SJSA1 (cell line): ENCODE measurements at regions not wholly inside any gene's neighbourhood (a gene's known extent, or its start where the extent isn't known, plus 50 kb on each side); places are given as distances from the start of the nearest gene placed in this dataset.
"Not testable (repeated sequence)": the region's sequence is repeated elsewhere in the genome, so short reads cannot be mapped to it uniquely, and the experiment has no call there.

Source experiments
- DNase-seq, 2 experiments: peaks; one replicate each; pipeline ENCODE4 v3.0.0-alpha.2; 2015 to 2020; ENCODE audit warnings: low spot score in 2 of 2, low read depth in 1 of 2
- H3K27ac ChIP-seq: fragments of 250-450 bp; sonication (Bioruptor Pico); 2 replicates; pipeline ENCODE4 v1.5.1; 2020; ENCODE audit warnings: mild to moderate bottlenecking, moderate library complexity
- H3K27me3 ChIP-seq: fragments of 250-450 bp; sonication (Bioruptor Pico); replicated peaks from 2 replicates; pipeline ENCODE4 v1.5.1; 2020; ENCODE audit warnings: mild to moderate bottlenecking, moderate library complexity
- H3K36me3 ChIP-seq: fragments of 250-450 bp; sonication (Bioruptor Pico); 2 replicates; pipeline ENCODE4 v1.5.1; 2020; ENCODE audit warnings: mild to moderate bottlenecking
- H3K4me1 ChIP-seq: fragments of 250-450 bp; sonication (Bioruptor Pico); replicated peaks from 2 replicates; pipeline ENCODE4 v1.6.1; 2021; ENCODE audit warnings: mild to moderate bottlenecking
- H3K4me3 ChIP-seq: fragments of 250-450 bp; sonication (Bioruptor Pico); 2 replicates; pipeline ENCODE4 v1.5.1; 2020; ENCODE audit warnings: mild to moderate bottlenecking
- H3K9me3 ChIP-seq: fragments of 250-450 bp; sonication (Bioruptor Pico); replicated peaks from 2 replicates; pipeline ENCODE4 v1.5.1; 2020; ENCODE audit warnings: mild to moderate bottlenecking

- Histone ChIP-seq H3K27ac (no peak overlapping the region), H3K4me3 (no peak overlapping the region), H3K9me3 (no peaks in the 10 kb centered on the region), H3K4me1 (no peaks in the 10 kb centered on the region), H3K36me3 (no peaks in the 10 kb centered on the region), H3K27me3 (no peaks in the 10 kb centered on the region)
- no peak for DNase-seq
Measured at GRCh38 chr1:29555043-29555620, 318.8 kb downstream of the PTPRU start.

DNA sequence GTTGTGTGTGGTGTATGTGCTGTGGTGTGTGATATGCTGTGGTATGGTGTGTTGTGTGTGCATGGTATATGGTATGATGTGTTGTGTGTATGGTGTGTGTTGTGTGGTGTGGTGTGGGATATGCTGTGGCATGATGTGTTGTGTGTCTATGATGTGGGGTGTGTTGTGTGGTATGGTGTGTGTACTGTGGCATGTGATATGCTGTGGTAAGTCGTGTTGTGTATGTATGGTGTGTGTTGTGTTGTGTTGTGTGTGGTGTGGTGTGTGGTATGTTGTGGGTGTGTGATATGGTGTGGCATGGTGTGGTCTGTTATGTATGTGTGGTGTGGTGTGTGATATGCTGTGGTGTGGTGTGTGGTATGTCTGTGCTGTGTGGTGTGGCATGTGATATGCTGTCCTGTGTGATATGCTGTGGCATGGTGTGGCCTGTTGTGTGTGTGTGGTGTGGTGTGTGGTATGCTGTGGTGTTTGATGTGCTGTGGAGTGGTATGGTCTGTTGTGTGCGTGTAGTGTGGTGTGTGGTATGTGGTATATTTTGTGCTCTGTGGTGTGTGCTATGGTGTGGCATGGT is 318.0 kb downstream of the PTPRU start:
- H3K27me3 ChIP-seq, result no peaks in the 10 kb centered on the region
- H3K4me3 ChIP-seq, result no peak overlapping the region
- no peak overlapping the region for H3K27ac ChIP-seq
- no peak for DNase-seq
- no peaks in the 10 kb centered on the region for H3K9me3 ChIP-seq
- no peaks in the 10 kb centered on the region for H3K36me3 ChIP-seq
- H3K4me1 ChIP-seq, result no peaks in the 10 kb centered on the region

DNA sequence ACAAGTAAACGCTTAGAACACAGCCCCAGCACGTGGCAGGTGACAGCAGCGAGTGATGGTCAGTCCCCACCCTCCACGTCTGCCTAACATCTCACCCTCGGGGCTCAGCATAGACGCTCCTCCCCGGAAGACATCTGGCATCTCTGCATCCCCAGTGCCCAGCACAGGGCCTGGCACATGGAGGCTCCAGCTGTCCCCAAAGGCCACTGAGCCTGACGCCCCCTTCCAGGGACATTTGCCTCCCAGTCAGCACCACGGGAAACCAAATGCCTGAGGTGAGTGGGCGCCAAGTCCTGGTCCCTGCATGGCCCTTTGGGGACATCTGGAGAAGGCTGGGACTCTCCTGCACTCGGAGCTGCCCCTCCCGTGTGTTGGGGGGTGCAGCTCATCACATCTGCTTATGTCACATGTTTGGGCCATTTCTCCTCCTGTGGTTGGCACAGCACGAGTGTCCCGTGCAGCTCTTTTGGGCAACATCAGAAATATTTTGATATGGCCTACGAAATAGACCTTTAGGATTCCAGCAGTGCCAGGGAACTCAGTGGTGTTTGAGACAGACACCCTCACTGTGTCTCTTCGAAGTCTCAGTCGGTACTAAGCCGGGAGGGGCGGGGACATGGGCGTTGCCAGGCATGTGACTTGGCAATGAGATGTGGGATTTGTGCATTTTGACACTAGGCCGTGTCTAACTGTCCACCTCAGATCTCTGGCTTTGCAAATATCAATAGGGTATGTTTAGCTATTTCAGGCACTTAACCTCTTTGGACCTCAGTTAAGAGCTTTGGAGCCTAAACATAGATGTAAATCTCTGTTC is 315.0 kb downstream of the PTPRU start:
- Histone ChIP-seq H3K4me1 (no peaks in the 10 kb centered on the region), H3K27me3 (no peaks in the 10 kb centered on the region), H3K27ac (no peak overlapping the region), H3K9me3 (no peaks in the 10 kb centered on the region), H3K4me3 (no peak overlapping the region), H3K36me3 (no peaks in the 10 kb centered on the region)
- no peak for DNase-seq

GRCh38 chr1:29550119-29550841 is 314.0 kb downstream of the PTPRU start:
- H3K27ac ChIP-seq, result no peak overlapping the region
- H3K27me3 ChIP-seq, result no peaks in the 10 kb centered on the region
- no peak overlapping the region for H3K4me3 ChIP-seq
- DNase-seq, result no peak
- H3K36me3 ChIP-seq, result no peaks in the 10 kb centered on the region
- no peaks in the 10 kb centered on the region for H3K4me1 ChIP-seq
- H3K9me3 ChIP-seq, result no peaks in the 10 kb centered on the region

GRCh38 chr1:29549728-29550118 is 313.4 kb downstream of the PTPRU start:
- not testable (repeated sequence) for H3K27ac ChIP-seq, DNase-seq, H3K9me3 ChIP-seq, H3K4me3 ChIP-seq, H3K27me3 ChIP-seq, H3K4me1 ChIP-seq, H3K36me3 ChIP-seq

DNA sequence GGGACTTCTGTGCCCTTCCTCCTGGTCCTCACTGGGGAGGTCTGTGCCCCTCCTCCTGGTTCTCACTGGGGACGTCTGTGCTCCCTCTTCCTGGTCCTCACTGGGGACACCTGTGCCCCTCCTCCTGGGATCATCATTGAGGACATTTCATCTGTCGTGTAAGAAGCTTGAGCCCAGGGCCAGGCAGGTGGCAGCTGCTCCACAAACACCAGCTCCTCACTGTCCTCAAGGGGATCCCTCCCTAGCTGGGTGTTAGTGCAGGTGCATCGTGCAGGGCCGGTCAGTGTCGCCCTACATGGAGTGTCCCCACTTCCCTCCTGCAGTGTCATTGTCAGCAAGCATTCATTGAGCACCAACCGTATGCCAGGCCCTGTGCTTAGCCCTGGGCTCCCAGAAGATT is 312.7 kb downstream of the PTPRU start:
- H3K36me3 ChIP-seq, result no peaks in the 10 kb centered on the region
- no peak for DNase-seq
- H3K4me1 ChIP-seq, result no peaks in the 10 kb centered on the region
- no peaks in the 10 kb centered on the region for H3K9me3 ChIP-seq
- H3K4me3 ChIP-seq, result no peak overlapping the region
- no peak overlapping the region for H3K27ac ChIP-seq
- no peaks in the 10 kb centered on the region for H3K27me3 ChIP-seq

DNA sequence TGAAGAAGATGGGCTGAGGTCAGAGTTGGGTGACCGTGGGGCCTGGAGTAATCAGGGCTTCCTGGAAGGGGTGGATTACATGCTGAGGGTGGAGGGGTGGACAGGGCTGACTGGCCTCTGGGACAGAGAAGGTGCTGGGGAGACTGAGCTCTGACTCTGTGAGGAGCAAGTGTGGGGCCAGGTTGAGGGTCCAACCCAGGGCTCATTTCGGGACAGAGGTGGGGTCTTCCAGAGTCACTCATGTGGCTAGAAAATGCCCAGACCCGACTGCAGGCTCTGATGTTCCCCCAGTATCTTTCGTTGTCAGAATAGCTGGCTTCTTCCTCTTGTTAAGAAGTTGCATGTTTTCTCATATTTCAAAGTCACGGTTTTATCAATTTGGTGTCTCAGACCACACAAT is 311.8 kb downstream of the PTPRU start:
- no peaks in the 10 kb centered on the region for H3K36me3 ChIP-seq
- no peak for DNase-seq
- H3K4me1 ChIP-seq, result no peaks in the 10 kb centered on the region
- H3K27me3 ChIP-seq, result no peaks in the 10 kb centered on the region
- no peak overlapping the region for H3K27ac ChIP-seq
- no peak overlapping the region for H3K4me3 ChIP-seq
- H3K9me3 ChIP-seq, result no peaks in the 10 kb centered on the region

- no peak for DNase-seq
- H3K4me3 ChIP-seq, result no peak overlapping the region
- H3K4me1 ChIP-seq, result no peaks in the 10 kb centered on the region
- no peaks in the 10 kb centered on the region for H3K9me3 ChIP-seq
- H3K36me3 ChIP-seq, result no peaks in the 10 kb centered on the region
- H3K27me3 ChIP-seq, result no peaks in the 10 kb centered on the region
- no peak overlapping the region for H3K27ac ChIP-seq
Measured at GRCh38 chr1:29547300-29547699, 311.0 kb downstream of the PTPRU start.

DNA sequence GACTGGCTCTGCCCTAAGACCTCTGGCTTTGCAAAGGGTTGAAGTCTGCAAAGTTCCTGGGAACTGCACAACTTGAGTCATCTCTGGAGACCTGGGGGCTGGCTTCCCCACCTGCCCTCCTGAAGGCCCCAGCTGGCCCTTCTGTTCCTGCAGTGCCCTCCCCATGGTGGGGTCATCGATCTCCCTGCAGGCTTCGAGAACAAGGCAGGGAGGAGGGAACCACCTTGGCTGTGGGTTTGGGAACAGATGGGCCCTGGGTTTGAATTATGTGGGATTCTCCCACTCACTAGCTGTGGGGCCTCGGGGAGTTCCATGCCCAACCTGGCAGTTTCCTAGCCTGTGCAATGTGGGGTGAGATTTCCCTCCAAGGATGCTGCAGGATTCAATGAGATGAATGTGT is 310.2 kb downstream of the PTPRU start:
- DNase-seq, result no peak

GRCh38 chr1:29544406-29544805 is 308.1 kb downstream of the PTPRU start:
- H3K4me1 ChIP-seq, result no peaks in the 10 kb centered on the region
- no peak overlapping the region for H3K27ac ChIP-seq
- DNase-seq, result no peak
- no peak overlapping the region for H3K4me3 ChIP-seq
- no peaks in the 10 kb centered on the region for H3K36me3 ChIP-seq
- no peaks in the 10 kb centered on the region for H3K9me3 ChIP-seq
- H3K27me3 ChIP-seq, result no peaks in the 10 kb centered on the region

More for the DNA sequence above, 310.2 kb downstream of the PTPRU start:
- H3K4me3 ChIP-seq, result no peak overlapping the region
- no peaks in the 10 kb centered on the region for H3K9me3 ChIP-seq
- H3K27ac ChIP-seq, result no peak overlapping the region
- no peaks in the 10 kb centered on the region for H3K27me3 ChIP-seq
- H3K4me1 ChIP-seq, result no peaks in the 10 kb centered on the region
- no peaks in the 10 kb centered on the region for H3K36me3 ChIP-seq

GRCh38 chr1:29543586-29543985 is 307.3 kb downstream of the PTPRU start:
- Histone ChIP-seq H3K36me3 (no peaks in the 10 kb centered on the region), H3K4me3 (no peak overlapping the region), H3K9me3 (no peaks in the 10 kb centered on the region), H3K4me1 (no peaks in the 10 kb centered on the region), H3K27me3 (no peaks in the 10 kb centered on the region), H3K27ac (no peak overlapping the region)
- DNase-seq, result no peak

DNA sequence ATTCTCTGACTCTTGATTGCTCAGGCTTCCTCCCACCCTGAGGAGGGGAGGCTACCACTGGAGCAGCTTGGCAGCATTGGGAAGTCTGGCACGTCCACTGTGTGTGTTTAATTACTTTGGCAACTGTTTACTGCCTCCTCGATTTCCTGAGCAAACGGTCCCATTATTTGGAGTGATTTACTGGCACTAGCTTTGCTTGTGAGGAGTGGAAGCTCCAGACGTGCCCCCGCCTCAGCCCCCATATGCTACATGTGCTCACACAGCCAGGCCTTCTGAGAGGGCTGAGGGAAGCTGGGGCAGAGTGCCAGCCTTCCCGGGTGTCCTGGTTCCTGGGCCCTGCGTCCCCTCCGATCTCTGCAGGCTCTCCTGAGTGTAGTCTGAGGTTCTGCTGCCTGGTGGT is 306.2 kb downstream of the PTPRU start:
- H3K27me3 ChIP-seq, result no peaks in the 10 kb centered on the region
- no peak overlapping the region for H3K4me3 ChIP-seq
- no peaks in the 10 kb centered on the region for H3K36me3 ChIP-seq
- H3K4me1 ChIP-seq, result no peaks in the 10 kb centered on the region
- no peaks in the 10 kb centered on the region for H3K9me3 ChIP-seq
- peak in 1 of 2 experiments; percentile 25 for DNase-seq
- H3K27ac ChIP-seq, result no peak overlapping the region

DNA sequence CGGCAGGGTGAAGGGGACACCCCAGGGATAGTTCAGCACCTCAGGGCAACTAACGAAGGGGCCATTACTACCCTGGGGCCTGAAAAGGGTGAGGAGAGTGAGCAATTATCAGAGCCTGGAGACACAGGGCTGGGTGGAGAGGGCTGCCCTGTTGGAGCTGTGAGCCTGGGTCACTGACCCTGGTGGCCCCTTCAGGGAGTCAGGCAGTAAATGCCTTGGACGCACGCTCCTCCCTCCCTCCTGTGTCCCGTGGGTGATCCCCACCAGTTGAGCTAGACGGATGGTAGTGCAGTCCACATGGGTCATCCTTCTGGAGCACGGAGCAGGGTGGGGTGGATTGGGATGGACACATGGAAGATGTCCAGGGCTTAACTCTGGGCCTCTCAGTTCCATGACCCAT is 305.3 kb downstream of the PTPRU start:
- H3K4me3 ChIP-seq, result no peak overlapping the region
- no peak overlapping the region for H3K27ac ChIP-seq
- no peak for DNase-seq
- no peaks in the 10 kb centered on the region for H3K9me3 ChIP-seq
- H3K36me3 ChIP-seq, result no peaks in the 10 kb centered on the region
- no peaks in the 10 kb centered on the region for H3K27me3 ChIP-seq
- H3K4me1 ChIP-seq, result no peaks in the 10 kb centered on the region

- no peak for DNase-seq
- Histone ChIP-seq H3K27ac (no peak overlapping the region), H3K4me3 (no peak overlapping the region), H3K9me3 (no peaks in the 10 kb centered on the region), H3K36me3 (no peaks in the 10 kb centered on the region), H3K4me1 (no peaks in the 10 kb centered on the region), H3K27me3 (no peaks in the 10 kb centered on the region)
Measured at GRCh38 chr1:29540801-29541357, 304.6 kb downstream of the PTPRU start.
